ENCODE measurements at regions not wholly inside any gene's neighbourhood (a gene's known extent, or its start where the extent isn't known, plus 50 kb on each side); places are given as distances from the start of the nearest gene placed in this dataset.
A peak's percentile ranks its signal among the peaks of the same experiment; 100 is the strongest.

DNA sequence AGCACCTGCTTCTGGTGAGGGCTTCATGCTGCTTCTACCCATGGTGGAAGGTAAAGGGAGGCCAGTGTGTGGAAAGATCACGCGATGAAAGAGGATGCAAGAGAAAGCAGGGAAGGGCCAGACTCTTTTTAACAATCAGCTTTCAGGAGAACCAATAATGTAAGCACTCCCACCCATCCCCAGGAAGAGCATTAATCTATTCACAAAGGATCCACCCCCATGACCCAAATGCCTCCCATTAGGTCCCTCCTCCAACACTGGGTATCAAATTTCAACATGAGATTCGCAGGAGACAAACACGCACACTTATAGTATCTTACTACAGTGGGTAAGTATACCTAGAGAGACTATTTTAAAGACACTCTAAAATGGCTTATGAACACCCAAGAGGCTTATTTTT is 80.5 kb upstream of the TMCC3 start:
- Histone ChIP-seq H3K9me3 (no peaks in the 10 kb centered on the region), H3K27me3 (no peaks in the 10 kb centered on the region), H3K4me1 (no peaks in the 10 kb centered on the region), H3K4me3 (no peak overlapping the region), H3K27ac (no peak overlapping the region), H3K36me3 (no peaks in the 10 kb centered on the region)
- intact Hi-C loops (cut with DNase I): no loop called here
- TF ChIP-seq, protein P1, sequence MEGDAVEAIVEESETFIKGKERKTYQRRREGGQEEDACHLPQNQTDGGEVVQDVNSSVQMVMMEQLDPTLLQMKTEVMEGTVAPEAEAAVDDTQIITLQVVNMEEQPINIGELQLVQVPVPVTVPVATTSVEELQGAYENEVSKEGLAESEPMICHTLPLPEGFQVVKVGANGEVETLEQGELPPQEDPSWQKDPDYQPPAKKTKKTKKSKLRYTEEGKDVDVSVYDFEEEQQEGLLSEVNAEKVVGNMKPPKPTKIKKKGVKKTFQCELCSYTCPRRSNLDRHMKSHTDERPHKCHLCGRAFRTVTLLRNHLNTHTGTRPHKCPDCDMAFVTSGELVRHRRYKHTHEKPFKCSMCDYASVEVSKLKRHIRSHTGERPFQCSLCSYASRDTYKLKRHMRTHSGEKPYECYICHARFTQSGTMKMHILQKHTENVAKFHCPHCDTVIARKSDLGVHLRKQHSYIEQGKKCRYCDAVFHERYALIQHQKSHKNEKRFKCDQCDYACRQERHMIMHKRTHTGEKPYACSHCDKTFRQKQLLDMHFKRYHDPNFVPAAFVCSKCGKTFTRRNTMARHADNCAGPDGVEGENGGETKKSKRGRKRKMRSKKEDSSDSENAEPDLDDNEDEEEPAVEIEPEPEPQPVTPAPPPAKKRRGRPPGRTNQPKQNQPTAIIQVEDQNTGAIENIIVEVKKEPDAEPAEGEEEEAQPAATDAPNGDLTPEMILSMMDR (IDR thresholded peaks at IDR 0.05): no peak
- DNase-seq (ENCODE audit: low spot score in 2 of 2): no peak

DNA sequence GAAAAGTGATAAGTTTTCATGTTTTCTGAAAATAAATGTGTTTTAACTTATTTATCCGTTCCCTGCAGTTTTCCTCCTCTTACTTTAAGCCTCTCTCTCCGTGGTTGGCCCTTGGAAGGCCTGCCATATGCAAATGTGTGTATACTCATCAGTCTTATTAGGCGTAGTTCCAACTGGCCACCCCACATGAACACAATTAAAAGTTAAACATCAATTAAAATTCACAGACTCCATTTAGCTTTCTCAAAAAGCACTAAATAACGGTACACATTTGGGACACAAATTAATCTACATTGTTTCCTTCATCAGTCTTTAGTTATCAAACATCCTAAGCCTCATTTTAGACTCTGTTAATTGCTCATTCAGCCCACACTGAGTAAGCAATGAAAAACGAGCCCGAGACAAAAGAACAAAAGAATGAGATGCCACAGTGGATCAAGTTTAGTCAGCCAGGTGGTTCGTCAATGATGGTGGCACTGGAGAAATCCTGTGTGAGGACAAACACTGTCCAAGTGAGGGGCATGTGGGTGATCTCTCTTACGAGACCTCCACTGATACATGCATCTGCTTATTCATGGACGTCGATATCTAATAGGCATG is 76.0 kb upstream of the TMCC3 start:
- no peak for DNase-seq (ENCODE audit: low spot score in 2 of 2)
- intact Hi-C loops (cut with DNase I): no loop called here
- Histone ChIP-seq H3K9me3 (no peaks in the 10 kb centered on the region), H3K36me3 (no peaks in the 10 kb centered on the region), H3K27ac (no peak overlapping the region), H3K4me3 (no peak overlapping the region), H3K4me1 (no peaks in the 10 kb centered on the region), H3K27me3 (no peaks in the 10 kb centered on the region)
- TF ChIP-seq, protein P1 (IDR thresholded peaks at IDR 0.05): no peak

DNA sequence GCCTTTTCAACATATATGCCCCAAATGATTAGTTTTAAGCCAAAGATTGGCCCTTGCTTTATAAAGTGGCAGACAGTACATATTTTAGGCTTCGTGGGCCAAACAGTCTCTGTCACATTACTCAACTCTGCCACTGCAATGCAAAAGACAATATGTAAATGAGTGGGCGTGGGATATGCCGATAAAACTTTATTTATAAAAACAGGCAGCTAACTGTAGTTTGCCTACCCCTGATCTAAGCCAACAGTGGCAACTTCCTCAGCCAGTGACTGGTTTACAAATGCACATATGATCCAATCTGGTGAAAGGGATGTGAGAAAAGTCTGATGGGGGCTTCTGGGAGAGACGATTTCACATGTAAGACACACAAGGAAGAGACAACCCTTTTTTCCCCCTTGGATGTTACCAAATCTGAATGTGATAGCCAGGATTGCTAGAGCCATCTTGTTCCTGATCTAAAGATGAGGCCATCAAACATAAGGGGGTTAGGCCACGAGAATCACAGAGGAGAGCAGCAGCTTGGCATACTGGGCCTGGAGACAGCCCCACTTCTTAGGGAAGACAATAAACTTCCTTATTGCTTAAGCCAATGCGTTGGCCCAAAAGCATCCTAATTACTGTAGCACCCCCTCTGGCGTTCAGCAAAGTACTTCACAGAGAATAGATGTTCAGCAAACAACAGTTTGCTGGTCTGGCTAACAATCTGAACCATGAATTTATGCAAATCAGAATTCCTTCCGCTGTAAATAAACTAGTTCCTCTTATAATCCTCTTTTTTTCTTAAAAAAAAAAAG is 75.2 kb upstream of the TMCC3 start:
- no peak overlapping the region for H3K4me3 ChIP-seq
- no peaks in the 10 kb centered on the region for H3K4me1 ChIP-seq
- intact Hi-C loops (cut with DNase I): no loop called here
- H3K9me3 ChIP-seq: no peaks in the 10 kb centered on the region
- DNase-seq (ENCODE audit: low spot score in 2 of 2): no peak
- H3K27ac ChIP-seq: no peak overlapping the region
- TF ChIP-seq, protein P1 (IDR thresholded peaks at IDR 0.05): peak in 1 of 3 experiments; percentile 20
- no peaks in the 10 kb centered on the region for H3K27me3 ChIP-seq
- H3K36me3 ChIP-seq: no peaks in the 10 kb centered on the region

DNA sequence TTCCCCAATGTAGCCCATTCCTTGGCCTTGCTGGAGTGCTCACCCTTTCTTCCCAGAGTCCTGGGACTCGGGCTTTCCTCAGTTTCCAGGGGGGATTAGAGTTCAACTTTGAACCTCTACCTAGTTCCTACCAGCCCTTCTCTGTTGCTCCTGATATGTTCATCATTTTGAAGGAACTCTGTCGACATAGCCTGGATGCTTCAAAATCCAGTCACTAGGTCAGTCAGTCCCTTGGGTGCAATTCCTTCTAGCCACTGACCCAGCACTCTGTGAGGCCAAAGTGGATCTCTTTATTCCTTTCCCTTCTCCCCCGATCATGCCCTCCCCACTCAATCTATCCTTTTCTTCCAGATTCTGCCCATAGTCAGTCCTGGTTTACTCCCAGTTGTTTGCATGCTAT is 72.3 kb upstream of the TMCC3 start:
- H3K9me3 ChIP-seq: no peaks in the 10 kb centered on the region
- intact Hi-C loops (cut with DNase I): no loop called here
- TF ChIP-seq, protein P1 (IDR thresholded peaks at IDR 0.05): no peak

DNA sequence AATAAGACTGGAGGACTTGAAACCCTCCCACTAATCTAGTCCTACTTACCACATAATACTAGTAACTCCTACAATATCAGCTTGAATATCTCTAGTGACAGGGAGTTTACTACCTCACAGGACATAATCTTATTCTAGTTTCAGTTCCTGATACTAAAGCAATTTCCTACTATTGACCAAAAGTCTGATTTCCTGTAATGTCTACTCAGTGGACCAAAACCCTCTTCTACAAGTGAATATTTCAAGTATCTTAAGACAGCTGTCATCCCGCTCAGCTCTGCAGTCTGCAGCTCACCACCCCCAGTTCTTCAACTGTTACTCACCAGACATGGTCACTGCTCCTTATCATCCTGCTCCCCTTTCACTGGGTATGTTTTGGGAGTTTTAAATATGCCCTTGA is 70.8 kb upstream of the TMCC3 start:
- DNase-seq (ENCODE audit: low spot score in 2 of 2): no peak
- H3K27me3 ChIP-seq: no peaks in the 10 kb centered on the region
- no peak overlapping the region for H3K27ac ChIP-seq
- intact Hi-C loops (cut with DNase I): no loop called here
- no peaks in the 10 kb centered on the region for H3K4me1 ChIP-seq
- TF ChIP-seq, protein P1 (IDR thresholded peaks at IDR 0.05): no peak
- no peaks in the 10 kb centered on the region for H3K9me3 ChIP-seq
- no peaks in the 10 kb centered on the region for H3K36me3 ChIP-seq
- H3K4me3 ChIP-seq: no peak overlapping the region

More for the DNA sequence above, 72.3 kb upstream of the TMCC3 start:
- Histone ChIP-seq H3K27ac (no peak overlapping the region), H3K36me3 (no peaks in the 10 kb centered on the region), H3K4me1 (no peaks in the 10 kb centered on the region), H3K27me3 (no peaks in the 10 kb centered on the region), H3K4me3 (no peak overlapping the region)
- no peak for DNase-seq (ENCODE audit: low spot score in 2 of 2)

All from ascending aorta (tissue), 2 donors.